Heart left ventricle (tissue), 13 donors: ENCODE measurements at regions not wholly inside any gene's neighbourhood (a gene's known extent, or its start where the extent isn't known, plus 50 kb on each side); places are given as distances from the start of the nearest gene placed in this dataset.

ENCODE experiments used
- POLR2A ChIP-seq, 2 donors: fragments of 450-650 bp; IDR thresholded peaks; one replicate each; pipeline ENCODE4 v1.6.1; 2017; ENCODE audit warnings: antibody characterized with exemption in 2 of 2, mild to moderate bottlenecking in 2 of 2, moderate library complexity in 2 of 2
- TF ChIP-seq, protein P1 (sequence below), 12 donors: fragments of 200-600 bp; sonication (generic) in 4 of 12; IDR thresholded peaks; one replicate each; pipeline versions ENCODE4 v1.5.0 to v1.8.0; 2018 to 2022; ENCODE audit warnings: antibody characterized with exemption in 12 of 12, mild to moderate bottlenecking in 5 of 12
- donor health status: ischemic (EF 13 %, LVEDD 7.1; RV severe dilation, severe dysfunction).
- donor health status: DM: no; HTN: yes; CAD: no.
- donor health status: DM: no; HTN: no; CAD: no.
- donor health status: ischemic (EF 25% LVEDD 6.9; RV normal size, moderate dysfunction).
- donor health status: ischemic (EF 25% LVEDD 5.7; RV mildly dilated, moderate dysfunction).
- donor health status: ischemic (EF 35%, LVEDD 5.7; RV mildly dilated, moderate dysfunction).
- donor health status: nonischemic (EF 11% LVEDD 7.7; RV severe dilation, severe dysfunction).
- donor health status: DM: yes; HTN: yes; CAD: no.
- donor health status: PGD.
- donor health status: ischemic (EF 29% LVEDD 5.4; RV normal size, mild dysfunction).
- donor health status: nonischemic (EF 23%, LVEDD 6.1; RV moderate dilation, normal function).

- TF ChIP-seq, protein P1, sequence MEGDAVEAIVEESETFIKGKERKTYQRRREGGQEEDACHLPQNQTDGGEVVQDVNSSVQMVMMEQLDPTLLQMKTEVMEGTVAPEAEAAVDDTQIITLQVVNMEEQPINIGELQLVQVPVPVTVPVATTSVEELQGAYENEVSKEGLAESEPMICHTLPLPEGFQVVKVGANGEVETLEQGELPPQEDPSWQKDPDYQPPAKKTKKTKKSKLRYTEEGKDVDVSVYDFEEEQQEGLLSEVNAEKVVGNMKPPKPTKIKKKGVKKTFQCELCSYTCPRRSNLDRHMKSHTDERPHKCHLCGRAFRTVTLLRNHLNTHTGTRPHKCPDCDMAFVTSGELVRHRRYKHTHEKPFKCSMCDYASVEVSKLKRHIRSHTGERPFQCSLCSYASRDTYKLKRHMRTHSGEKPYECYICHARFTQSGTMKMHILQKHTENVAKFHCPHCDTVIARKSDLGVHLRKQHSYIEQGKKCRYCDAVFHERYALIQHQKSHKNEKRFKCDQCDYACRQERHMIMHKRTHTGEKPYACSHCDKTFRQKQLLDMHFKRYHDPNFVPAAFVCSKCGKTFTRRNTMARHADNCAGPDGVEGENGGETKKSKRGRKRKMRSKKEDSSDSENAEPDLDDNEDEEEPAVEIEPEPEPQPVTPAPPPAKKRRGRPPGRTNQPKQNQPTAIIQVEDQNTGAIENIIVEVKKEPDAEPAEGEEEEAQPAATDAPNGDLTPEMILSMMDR (IDR thresholded peaks at IDR 0.05): no peak
- no peak for TF ChIP-seq POLR2A (IDR thresholded peaks at IDR 0.05)
Observed at GRCh38 chr13:103903790-103904189, 837.6 kb upstream of the SLC10A2 start.
